ENCODE measurements at regions not wholly inside any gene's neighbourhood (a gene's known extent, or its start where the extent isn't known, plus 50 kb on each side); places are given as distances from the start of the nearest gene placed in this dataset.
"Not testable (repeated sequence)": the region's sequence is repeated elsewhere in the genome, so short reads cannot be mapped to it uniquely, and the experiment has no call there.

DNA sequence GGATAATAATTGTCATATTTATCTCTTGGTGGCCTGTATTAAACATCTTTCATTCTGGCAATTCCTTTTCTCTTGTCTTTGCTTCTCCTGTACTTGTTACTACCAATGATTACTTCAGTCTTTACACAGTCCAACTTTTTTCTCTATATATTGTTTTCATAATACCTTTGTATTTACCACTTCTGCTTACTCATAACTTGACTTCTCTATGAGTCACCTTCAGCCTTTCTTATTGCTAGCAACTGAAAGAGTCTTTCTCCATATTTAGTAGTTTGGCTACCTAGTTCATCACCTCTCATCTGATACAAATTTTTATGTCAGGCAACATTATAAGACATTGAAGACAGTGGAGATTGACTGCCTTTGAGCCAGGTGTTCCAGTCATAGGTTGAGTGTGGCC is 349.3 kb upstream of the TSPY2 start:
- TF ChIP-seq, protein P1, sequence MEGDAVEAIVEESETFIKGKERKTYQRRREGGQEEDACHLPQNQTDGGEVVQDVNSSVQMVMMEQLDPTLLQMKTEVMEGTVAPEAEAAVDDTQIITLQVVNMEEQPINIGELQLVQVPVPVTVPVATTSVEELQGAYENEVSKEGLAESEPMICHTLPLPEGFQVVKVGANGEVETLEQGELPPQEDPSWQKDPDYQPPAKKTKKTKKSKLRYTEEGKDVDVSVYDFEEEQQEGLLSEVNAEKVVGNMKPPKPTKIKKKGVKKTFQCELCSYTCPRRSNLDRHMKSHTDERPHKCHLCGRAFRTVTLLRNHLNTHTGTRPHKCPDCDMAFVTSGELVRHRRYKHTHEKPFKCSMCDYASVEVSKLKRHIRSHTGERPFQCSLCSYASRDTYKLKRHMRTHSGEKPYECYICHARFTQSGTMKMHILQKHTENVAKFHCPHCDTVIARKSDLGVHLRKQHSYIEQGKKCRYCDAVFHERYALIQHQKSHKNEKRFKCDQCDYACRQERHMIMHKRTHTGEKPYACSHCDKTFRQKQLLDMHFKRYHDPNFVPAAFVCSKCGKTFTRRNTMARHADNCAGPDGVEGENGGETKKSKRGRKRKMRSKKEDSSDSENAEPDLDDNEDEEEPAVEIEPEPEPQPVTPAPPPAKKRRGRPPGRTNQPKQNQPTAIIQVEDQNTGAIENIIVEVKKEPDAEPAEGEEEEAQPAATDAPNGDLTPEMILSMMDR (IDR thresholded peaks at IDR 0.05), result not testable (repeated sequence)
- TF ChIP-seq POLR2AphosphoS5, EP300, POLR2A (IDR thresholded peaks at IDR 0.05): not testable (repeated sequence)
